GM18861 (cell line): ENCODE measurements at regions not wholly inside any gene's neighbourhood (a gene's known extent, or its start where the extent isn't known, plus 50 kb on each side); places are given as distances from the start of the nearest gene placed in this dataset.

Experiments
- ATAC-seq: cut with Tn5 transposase; IDR thresholded peaks from one replicate; pipeline ENCODE4 v1.9.1; 2021; ENCODE audit not compliant: unreplicated experiment

- ATAC-seq: no peak
These were observed 161.2 kb upstream of the RGMA start for GRCh38 chr15:93250209-93250608.

GRCh38 chr15:93249623-93250022 lies 160.6 kb upstream of the RGMA start:
- ATAC-seq: no peak

- ATAC-seq: no peak
These were observed 158.6 kb upstream of the RGMA start for GRCh38 chr15:93247466-93248121.

GRCh38 chr15:93246266-93247242 lies 157.5 kb upstream of the RGMA start:
- ATAC-seq: no peak

GRCh38 chr15:93245661-93246042 lies 156.6 kb upstream of the RGMA start:
- ATAC-seq: no peak

- no peak for ATAC-seq
These were observed 156.0 kb upstream of the RGMA start for GRCh38 chr15:93244696-93245660.

- ATAC-seq: no peak
These were observed 154.6 kb upstream of the RGMA start for GRCh38 chr15:93243573-93243972.

- ATAC-seq: no peak
These were observed 152.9 kb upstream of the RGMA start for GRCh38 chr15:93241696-93242585.

- no peak for ATAC-seq
These were observed 151.0 kb upstream of the RGMA start for GRCh38 chr15:93239993-93240392.

- no peak for ATAC-seq
These were observed 150.6 kb upstream of the RGMA start for GRCh38 chr15:93239591-93239990.

- ATAC-seq: no peak
These were observed 149.6 kb upstream of the RGMA start for GRCh38 chr15:93238641-93239040.

GRCh38 chr15:93235926-93236780 lies 147.1 kb upstream of the RGMA start:
- ATAC-seq: no peak

GRCh38 chr15:93235269-93235668 lies 146.3 kb upstream of the RGMA start:
- ATAC-seq: no peak

GRCh38 chr15:93233710-93234109 lies 144.7 kb upstream of the RGMA start:
- ATAC-seq: no peak

- ATAC-seq: no peak
These were observed 143.8 kb upstream of the RGMA start for GRCh38 chr15:93232845-93233244.

- ATAC-seq: no peak
These were observed 143.0 kb upstream of the RGMA start for GRCh38 chr15:93231994-93232393.

- no peak for ATAC-seq
These were observed 142.4 kb upstream of the RGMA start for GRCh38 chr15:93231261-93231925.

GRCh38 chr15:93228546-93228945 lies 139.5 kb upstream of the RGMA start:
- no peak for ATAC-seq

GRCh38 chr15:93223803-93224202 lies 134.8 kb upstream of the RGMA start:
- ATAC-seq: no peak
